Fibroblast of mammary gland (primary cell): ENCODE measurements at regions not wholly inside any gene's neighbourhood (a gene's known extent, or its start where the extent isn't known, plus 50 kb on each side); places are given as distances from the start of the nearest gene placed in this dataset.

Experiments used
- DNase-seq: peaks from one replicate; pipeline ENCODE4 v3.0.0-alpha.2; 2010; ENCODE audit warnings: low read depth
- H3K4me3 ChIP-seq: 2 replicates; pipeline ENCODE4 v1.5.1; 2011; ENCODE audit warnings: low read depth, mild to moderate bottlenecking, low read length, moderate library complexity; ENCODE audit not compliant: control insufficient read depth
- TF ChIP-seq, protein P1 (sequence below): conservative IDR thresholded peaks from 2 replicates; pipeline ENCODE4 v1.5.1; 2011; ENCODE audit warnings: low read depth, low read length, inconsistent platforms; ENCODE audit not compliant: control insufficient read depth, insufficient read depth

DNA sequence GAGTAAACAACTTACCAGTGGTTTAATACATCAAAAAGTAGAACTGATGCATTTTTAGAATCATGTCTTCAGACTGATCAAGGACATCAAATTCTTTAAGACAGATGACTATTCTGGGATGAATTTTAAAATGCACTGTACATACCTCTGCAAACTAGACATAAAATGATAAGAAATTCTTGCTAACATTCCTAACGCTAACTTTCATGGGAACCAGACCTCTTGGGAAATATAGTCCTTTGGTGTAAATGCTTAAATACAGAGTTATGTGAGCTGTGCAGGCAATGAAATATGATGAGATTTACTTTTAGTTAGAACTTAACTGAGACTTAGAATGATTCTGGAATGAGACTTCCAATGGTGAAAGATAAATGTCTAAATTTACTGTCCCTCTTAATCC, 562.0 kb downstream of the NR4A2 start:
- TF ChIP-seq, protein P1, sequence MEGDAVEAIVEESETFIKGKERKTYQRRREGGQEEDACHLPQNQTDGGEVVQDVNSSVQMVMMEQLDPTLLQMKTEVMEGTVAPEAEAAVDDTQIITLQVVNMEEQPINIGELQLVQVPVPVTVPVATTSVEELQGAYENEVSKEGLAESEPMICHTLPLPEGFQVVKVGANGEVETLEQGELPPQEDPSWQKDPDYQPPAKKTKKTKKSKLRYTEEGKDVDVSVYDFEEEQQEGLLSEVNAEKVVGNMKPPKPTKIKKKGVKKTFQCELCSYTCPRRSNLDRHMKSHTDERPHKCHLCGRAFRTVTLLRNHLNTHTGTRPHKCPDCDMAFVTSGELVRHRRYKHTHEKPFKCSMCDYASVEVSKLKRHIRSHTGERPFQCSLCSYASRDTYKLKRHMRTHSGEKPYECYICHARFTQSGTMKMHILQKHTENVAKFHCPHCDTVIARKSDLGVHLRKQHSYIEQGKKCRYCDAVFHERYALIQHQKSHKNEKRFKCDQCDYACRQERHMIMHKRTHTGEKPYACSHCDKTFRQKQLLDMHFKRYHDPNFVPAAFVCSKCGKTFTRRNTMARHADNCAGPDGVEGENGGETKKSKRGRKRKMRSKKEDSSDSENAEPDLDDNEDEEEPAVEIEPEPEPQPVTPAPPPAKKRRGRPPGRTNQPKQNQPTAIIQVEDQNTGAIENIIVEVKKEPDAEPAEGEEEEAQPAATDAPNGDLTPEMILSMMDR: no peak
- no peak overlapping the region for H3K4me3 ChIP-seq
- no peak for DNase-seq

DNA sequence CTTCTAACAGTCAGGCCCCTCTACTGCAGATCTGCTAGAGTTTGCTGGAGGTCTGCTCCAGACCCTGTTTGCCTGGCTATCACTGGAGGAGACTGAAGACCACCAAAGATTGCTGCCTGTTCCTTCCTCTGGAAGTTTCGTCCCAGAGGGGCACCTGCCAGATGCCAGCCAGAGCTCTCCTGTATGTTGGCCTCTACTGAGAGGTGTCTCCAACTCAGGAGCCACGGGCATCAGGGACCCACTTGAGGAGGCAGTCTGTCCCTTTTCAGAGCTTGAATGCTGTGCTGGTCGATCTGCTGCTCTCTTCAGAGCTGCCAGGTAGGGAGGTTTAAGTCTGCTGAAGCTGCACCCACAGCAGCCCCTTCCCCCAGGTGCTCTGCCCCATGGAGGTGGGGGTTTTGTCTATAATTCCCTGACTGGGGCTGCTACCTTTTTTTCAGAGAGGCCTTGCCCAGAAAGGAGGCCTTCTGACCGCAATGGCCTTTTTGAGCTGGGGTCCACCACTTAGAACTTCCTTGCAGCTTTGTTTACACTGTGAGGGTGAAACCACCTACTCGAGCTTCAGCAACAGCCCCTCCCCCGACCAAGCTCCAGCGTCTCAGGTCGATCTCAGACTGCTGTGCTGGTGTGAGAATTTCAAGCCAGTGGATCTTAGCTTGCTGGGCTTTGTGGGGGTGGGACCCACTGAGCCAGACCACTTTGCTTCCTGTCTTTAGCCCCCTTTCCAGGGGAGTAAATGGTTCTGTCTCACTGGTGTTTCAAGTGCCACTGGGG, 566.0 kb downstream of the NR4A2 start:
- no peak for DNase-seq
- TF ChIP-seq, protein P1: no peak
- no peak overlapping the region for H3K4me3 ChIP-seq

DNA sequence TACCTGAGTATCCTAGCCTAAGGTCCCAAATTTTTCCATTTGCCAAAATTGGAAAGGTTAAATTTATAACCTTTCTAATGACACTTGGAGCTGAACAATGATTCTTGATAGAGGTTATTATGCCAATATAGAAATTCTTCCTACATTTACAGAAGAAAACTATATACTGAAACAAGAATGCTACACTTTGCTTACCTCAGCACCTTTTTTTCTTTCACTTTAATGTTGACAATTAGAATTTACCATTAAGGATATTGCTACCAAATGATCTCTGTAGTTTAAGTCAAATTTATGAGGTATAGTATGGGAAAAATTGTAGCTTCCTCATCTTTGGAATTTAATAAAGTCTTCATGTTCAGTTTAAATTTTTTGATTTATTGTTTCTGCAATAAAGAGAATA, 577.0 kb downstream of the NR4A2 start:
- TF ChIP-seq, protein P1: no peak
- DNase-seq: no peak
- H3K4me3 ChIP-seq: no peak overlapping the region

DNA sequence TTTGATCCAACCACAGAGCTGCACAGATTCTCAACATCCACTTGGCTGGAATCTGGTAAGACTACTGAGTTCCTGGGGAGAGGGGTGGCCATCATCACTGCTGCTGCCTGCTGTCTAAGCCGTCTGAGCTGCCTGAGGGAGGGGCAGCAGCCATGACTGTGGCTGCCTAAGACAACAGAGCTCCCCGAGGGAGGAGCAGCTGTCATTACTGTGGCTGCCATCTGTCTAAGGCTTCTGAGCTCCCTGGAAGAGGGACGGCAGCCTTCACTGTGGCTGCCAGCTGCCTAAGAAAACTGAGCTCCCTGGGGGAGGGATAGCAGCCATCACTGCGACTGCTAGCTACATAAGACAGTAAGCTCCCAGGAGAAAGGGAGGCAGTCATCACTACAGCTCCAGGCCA, 584.4 kb downstream of the NR4A2 start:
- TF ChIP-seq, protein P1: no peak
- no peak overlapping the region for H3K4me3 ChIP-seq

DNA sequence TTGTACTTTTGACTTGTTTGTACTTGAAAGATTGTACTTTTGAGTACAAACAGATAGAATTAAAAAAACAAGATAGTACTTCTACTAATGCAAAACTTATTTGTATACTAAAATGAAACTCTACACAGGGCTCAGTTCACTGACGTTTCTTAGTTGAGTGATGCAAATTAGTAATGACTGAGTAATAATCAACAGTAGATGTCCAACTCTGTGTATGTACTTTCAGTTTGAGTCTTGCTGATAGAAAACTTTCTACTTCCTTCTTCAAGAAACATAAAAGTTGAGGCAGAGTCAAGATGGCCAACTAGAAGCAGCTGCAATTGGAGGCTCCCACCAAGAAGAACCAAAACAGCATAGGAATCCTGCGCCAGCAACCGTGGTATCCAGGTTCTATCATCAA, 585.0 kb downstream of the NR4A2 start:
- TF ChIP-seq, protein P1: no peak
- H3K4me3 ChIP-seq: no peak overlapping the region
- no peak for DNase-seq

More for the DNA sequence above, 584.4 kb downstream of the NR4A2 start:
- no peak for DNase-seq

DNA sequence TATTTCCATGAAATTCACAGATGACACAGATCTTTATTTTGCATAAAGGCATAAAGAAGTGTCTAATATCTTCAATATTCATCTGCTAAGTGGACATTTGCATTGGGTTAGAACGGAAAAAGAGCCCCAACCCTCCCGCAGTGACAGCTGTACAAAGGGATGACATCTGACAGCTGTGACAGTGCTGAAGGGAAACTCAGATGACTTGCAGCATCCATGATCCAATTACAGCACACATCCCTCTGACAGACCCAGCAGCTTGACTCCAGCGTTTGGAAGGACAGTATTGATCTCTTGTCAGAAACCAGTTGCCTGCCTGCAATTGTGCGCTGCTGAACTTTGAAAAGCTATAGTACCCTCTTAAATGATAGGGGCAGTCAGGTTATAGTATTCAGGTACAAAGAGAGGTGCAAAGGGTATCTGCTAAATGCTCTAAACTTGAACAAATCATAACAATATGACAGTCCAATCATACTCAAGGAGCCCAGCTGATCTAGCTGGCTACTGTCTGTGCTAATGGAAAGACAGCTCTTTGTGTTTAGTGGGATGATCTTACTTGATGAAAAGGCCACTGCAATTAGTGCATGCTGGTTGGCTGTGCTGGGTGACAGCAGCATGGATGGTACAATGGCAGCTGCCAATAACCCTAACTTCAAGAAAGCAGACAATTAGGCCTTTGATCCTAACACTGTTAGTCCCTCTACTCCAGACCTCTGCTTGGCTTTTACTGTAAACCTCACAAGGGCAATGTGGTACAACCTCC, 599.2 kb downstream of the NR4A2 start:
- H3K4me3 ChIP-seq: no peak overlapping the region
- DNase-seq: no peak
- TF ChIP-seq, protein P1: no peak
